HFFc6 (cell line): ENCODE measurements at regions not wholly inside any gene's neighbourhood (a gene's known extent, or its start where the extent isn't known, plus 50 kb on each side); places are given as distances from the start of the nearest gene placed in this dataset.

Experiments
- DNase-seq: peaks from one replicate; pipeline ENCODE4 v3.0.0-alpha.2; 2018
- H3K27ac Mint-ChIP-seq: 2 replicates; pipeline ENCODE4 v1.8.0; 2020; ENCODE audit warnings: mild to moderate bottlenecking, mixed read lengths
- H3K27me3 Mint-ChIP-seq: 2 replicates; pipeline ENCODE4 v1.8.0; 2021; ENCODE audit warnings: mild to moderate bottlenecking, moderate library complexity, mixed read lengths; ENCODE audit not compliant: insufficient read depth
- H3K36me3 Mint-ChIP-seq: 2 replicates; pipeline ENCODE4 v1.8.0; 2021; ENCODE audit warnings: low read depth, mixed read lengths
- H3K4me1 Mint-ChIP-seq: 2 replicates; pipeline ENCODE4 v1.8.0; 2020; ENCODE audit warnings: low read depth, mixed read lengths
- H3K4me3 Mint-ChIP-seq: 2 replicates; pipeline ENCODE4 v1.8.0; 2020; ENCODE audit warnings: mild to moderate bottlenecking, moderate library complexity, mixed read lengths
- H3K9me3 Mint-ChIP-seq: 2 replicates; pipeline ENCODE4 v1.8.0; 2020; ENCODE audit warnings: mild to moderate bottlenecking, mixed read lengths
- CTCF ChIP-seq: fragments of 200-600 bp; sonication (generic); IDR thresholded peaks from 2 replicates; pipeline ENCODE4 v1.5.0; 2021; ENCODE audit warnings: antibody characterized with exemption, mild to moderate bottlenecking

GRCh38 chr17:62172492-62173291 is 107.6 kb upstream of the MED13 start:
- Mint-ChIP-seq H3K36me3 (no peaks in the 10 kb centered on the region), H3K27ac (no peak overlapping the region), H3K9me3 (no peaks in the 10 kb centered on the region), H3K4me3 (no peak overlapping the region), H3K27me3 (no peaks in the 10 kb centered on the region; the same call in 1 of the 2 replicates), H3K4me1 (peaks cover 17% of the 10 kb centered on the region)
- no peak for TF ChIP-seq CTCF
- no peak for DNase-seq

GRCh38 chr17:62167076-62167475 is 102.0 kb upstream of the MED13 start:
- Mint-ChIP-seq H3K9me3 (no peaks in the 10 kb centered on the region), H3K36me3 (no peaks in the 10 kb centered on the region; the same call in 1 of the 2 replicates), H3K4me1 (peaks cover 26% of the 10 kb centered on the region), H3K27ac (no peak overlapping the region), H3K4me3 (no peak overlapping the region), H3K27me3 (peaks cover 9% of the 10 kb centered on the region; the same call in 1 of the 2 replicates)
- DNase-seq = no peak
- no peak for TF ChIP-seq CTCF

GRCh38 chr17:62164747-62165722 is 100.0 kb upstream of the MED13 start:
- Mint-ChIP-seq H3K36me3 (no peaks in the 10 kb centered on the region; the same call in 1 of the 2 replicates), H3K4me1 (peaks cover 9% of the 10 kb centered on the region), H3K9me3 (no peaks in the 10 kb centered on the region), H3K27me3 (peaks cover 15% of the 10 kb centered on the region; the same call in 1 of the 2 replicates), H3K27ac (no peak overlapping the region), H3K4me3 (no peak overlapping the region)
- no peak for DNase-seq
- TF ChIP-seq CTCF = no peak

GRCh38 chr17:62163847-62164246 is 98.8 kb upstream of the MED13 start:
- DNase-seq = no peak
- TF ChIP-seq CTCF = no peak
- H3K27ac Mint-ChIP-seq = no peak overlapping the region
- H3K9me3 Mint-ChIP-seq = no peaks in the 10 kb centered on the region
- no peak overlapping the region for H3K4me3 Mint-ChIP-seq
- peaks cover 9% of the 10 kb centered on the region for H3K4me1 Mint-ChIP-seq
- no peaks in the 10 kb centered on the region; the same call in 1 of the 2 replicates for H3K36me3 Mint-ChIP-seq
- peaks cover 15% of the 10 kb centered on the region; the same call in 1 of the 2 replicates for H3K27me3 Mint-ChIP-seq

- no peak overlapping the region for H3K4me3 Mint-ChIP-seq
- no peak overlapping the region for H3K27ac Mint-ChIP-seq
Observed at GRCh38 chr17:62162898-62163297, 97.8 kb upstream of the MED13 start.

More at GRCh38 chr17:62162898-62163297, 97.8 kb upstream of the MED13 start:
- H3K9me3 Mint-ChIP-seq = no peaks in the 10 kb centered on the region
- peaks cover 15% of the 10 kb centered on the region; the same call in 1 of the 2 replicates for H3K27me3 Mint-ChIP-seq
- H3K36me3 Mint-ChIP-seq = no peaks in the 10 kb centered on the region; the same call in 1 of the 2 replicates
- TF ChIP-seq CTCF = no peak
- H3K4me1 Mint-ChIP-seq = peaks cover 9% of the 10 kb centered on the region
- DNase-seq = no peak
